Suprapubic skin (tissue), 4 donors: ENCODE measurements at regions not wholly inside any gene's neighbourhood (a gene's known extent, or its start where the extent isn't known, plus 50 kb on each side); places are given as distances from the start of the nearest gene placed in this dataset.

Source experiments
- DNase-seq, 2 donors: peaks; one replicate each; pipeline ENCODE4 v3.0.0-alpha.2; 2019; ENCODE audit warnings: low spot score in 2 of 2
- H3K27ac ChIP-seq: fragments of 200-600 bp; sonication (generic); one replicate; pipeline ENCODE4 v1.5.1; 2019
- H3K27me3 ChIP-seq: fragments of 200-600 bp; sonication (generic); one replicate; pipeline ENCODE4 v1.5.1; 2019
- H3K36me3 ChIP-seq: fragments of 200-600 bp; sonication (generic); one replicate; pipeline ENCODE4 v1.5.1; 2019
- H3K4me1 ChIP-seq: fragments of 200-600 bp; sonication (generic); one replicate; pipeline ENCODE4 v1.5.1; 2019
- H3K4me3 ChIP-seq: fragments of 200-600 bp; sonication (generic); one replicate; pipeline ENCODE4 v1.5.1; 2019; ENCODE audit warnings: mild to moderate bottlenecking
- H3K9me3 ChIP-seq: fragments of 200-600 bp; sonication (generic); one replicate; pipeline ENCODE4 v1.5.1; 2019
- EP300 ChIP-seq: sonication (generic); formaldehyde crosslinking; IDR thresholded peaks from one replicate; pipeline ENCODE4 v1.6.1; 2017; ENCODE audit warnings: antibody characterized with exemption
- POLR2A ChIP-seq, 2 donors: fragments of 450-650 bp; IDR thresholded peaks; one replicate each; pipeline ENCODE4 v1.6.1; 2017; ENCODE audit warnings: antibody characterized with exemption in 2 of 2, mild to moderate bottlenecking in 2 of 2, moderate library complexity in 2 of 2
- POLR2AphosphoS5 ChIP-seq, 3 donors: sonication (generic); formaldehyde crosslinking; IDR thresholded peaks; one replicate each; pipeline ENCODE4 v1.6.1; 2017; ENCODE audit warnings: antibody characterized with exemption in 3 of 3
- WGBS: methylation state at CpG from one replicate; pipeline ENCODE4 v1.1.5; 2018; 5-methylcytosine and 5-hydroxymethylcytosine counted together
- TF ChIP-seq, protein P1 (sequence below), 2 donors: fragments of 200-600 bp in 1 of 2; fragments of 450-650 bp in 1 of 2; sonication (generic) in 1 of 2; IDR thresholded peaks; one replicate each; pipeline ENCODE4 v1.5.1; 2016 to 2019; ENCODE audit warnings: antibody characterized with exemption in 2 of 2, mild to moderate bottlenecking in 1 of 2, moderate library complexity in 1 of 2

- 88% methylated on average over 1 of the region's 1 CpG for WGBS
- no peak for DNase-seq
- H3K9me3 ChIP-seq = no peaks in the 10 kb centered on the region
- no peaks in the 10 kb centered on the region for H3K4me1 ChIP-seq
- no peaks in the 10 kb centered on the region for H3K36me3 ChIP-seq
- H3K27me3 ChIP-seq = no peaks in the 10 kb centered on the region
- H3K4me3 ChIP-seq = no peak overlapping the region
- no peak for TF ChIP-seq POLR2A (IDR thresholded peaks at IDR 0.05)
- no peak for TF ChIP-seq POLR2AphosphoS5 (IDR thresholded peaks at IDR 0.05)
- TF ChIP-seq EP300 = no peak
- TF ChIP-seq, protein P1, sequence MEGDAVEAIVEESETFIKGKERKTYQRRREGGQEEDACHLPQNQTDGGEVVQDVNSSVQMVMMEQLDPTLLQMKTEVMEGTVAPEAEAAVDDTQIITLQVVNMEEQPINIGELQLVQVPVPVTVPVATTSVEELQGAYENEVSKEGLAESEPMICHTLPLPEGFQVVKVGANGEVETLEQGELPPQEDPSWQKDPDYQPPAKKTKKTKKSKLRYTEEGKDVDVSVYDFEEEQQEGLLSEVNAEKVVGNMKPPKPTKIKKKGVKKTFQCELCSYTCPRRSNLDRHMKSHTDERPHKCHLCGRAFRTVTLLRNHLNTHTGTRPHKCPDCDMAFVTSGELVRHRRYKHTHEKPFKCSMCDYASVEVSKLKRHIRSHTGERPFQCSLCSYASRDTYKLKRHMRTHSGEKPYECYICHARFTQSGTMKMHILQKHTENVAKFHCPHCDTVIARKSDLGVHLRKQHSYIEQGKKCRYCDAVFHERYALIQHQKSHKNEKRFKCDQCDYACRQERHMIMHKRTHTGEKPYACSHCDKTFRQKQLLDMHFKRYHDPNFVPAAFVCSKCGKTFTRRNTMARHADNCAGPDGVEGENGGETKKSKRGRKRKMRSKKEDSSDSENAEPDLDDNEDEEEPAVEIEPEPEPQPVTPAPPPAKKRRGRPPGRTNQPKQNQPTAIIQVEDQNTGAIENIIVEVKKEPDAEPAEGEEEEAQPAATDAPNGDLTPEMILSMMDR (IDR thresholded peaks at IDR 0.05) = no peak
- no peak overlapping the region for H3K27ac ChIP-seq
Measured at GRCh38 chr18:77701977-77702376, 452.3 kb downstream of the GALR1 start.

- H3K27me3 ChIP-seq = no peaks in the 10 kb centered on the region
- H3K9me3 ChIP-seq = no peaks in the 10 kb centered on the region
- no peak overlapping the region for H3K4me3 ChIP-seq
- H3K36me3 ChIP-seq = no peaks in the 10 kb centered on the region
- H3K27ac ChIP-seq = no peak overlapping the region
- WGBS = 36% methylated on average over 4 of the region's 4 CpGs
- TF ChIP-seq POLR2A (IDR thresholded peaks at IDR 0.05) (no peak), EP300 (no peak)
- no peak for DNase-seq
- H3K4me1 ChIP-seq = no peaks in the 10 kb centered on the region
Measured at GRCh38 chr18:77702686-77703085, 453.0 kb downstream of the GALR1 start.

GRCh38 chr18:77705301-77705700 is 455.7 kb downstream of the GALR1 start:
- Histone ChIP-seq H3K27me3 (no peaks in the 10 kb centered on the region), H3K4me3 (no peak overlapping the region), H3K36me3 (no peaks in the 10 kb centered on the region), H3K4me1 (no peaks in the 10 kb centered on the region), H3K27ac (no peak overlapping the region), H3K9me3 (no peaks in the 10 kb centered on the region)
- DNase-seq = no peak
- 53% methylated on average over 2 of the region's 2 CpGs for WGBS
- TF ChIP-seq POLR2AphosphoS5 (IDR thresholded peaks at IDR 0.05) (no peak), EP300 (no peak), POLR2A (IDR thresholded peaks at IDR 0.05) (no peak)
- TF ChIP-seq, protein P1 (IDR thresholded peaks at IDR 0.05) = no peak

- no peaks in the 10 kb centered on the region for H3K9me3 ChIP-seq
- 62% methylated on average over 4 of the region's 4 CpGs for WGBS
- no peaks in the 10 kb centered on the region for H3K36me3 ChIP-seq
- TF ChIP-seq POLR2AphosphoS5 (IDR thresholded peaks at IDR 0.05) (no peak), EP300 (no peak), POLR2A (IDR thresholded peaks at IDR 0.05) (no peak)
- TF ChIP-seq, protein P1 (IDR thresholded peaks at IDR 0.05) = no peak
- no peak for DNase-seq
- no peaks in the 10 kb centered on the region for H3K4me1 ChIP-seq
- no peaks in the 10 kb centered on the region for H3K27me3 ChIP-seq
- no peak overlapping the region for H3K27ac ChIP-seq
- H3K4me3 ChIP-seq = no peak overlapping the region
Measured at GRCh38 chr18:77708826-77709506, 459.3 kb downstream of the GALR1 start.

GRCh38 chr18:77711096-77711495 is 461.4 kb downstream of the GALR1 start:
- WGBS = 54% methylated on average over 3 of the region's 3 CpGs
- Histone ChIP-seq H3K36me3 (no peaks in the 10 kb centered on the region), H3K9me3 (no peaks in the 10 kb centered on the region)

More at GRCh38 chr18:77711096-77711495, 461.4 kb downstream of the GALR1 start:
- TF ChIP-seq POLR2AphosphoS5 (IDR thresholded peaks at IDR 0.05) (no peak), POLR2A (IDR thresholded peaks at IDR 0.05) (no peak), EP300 (no peak)
- TF ChIP-seq, protein P1 (IDR thresholded peaks at IDR 0.05) = no peak
- Histone ChIP-seq H3K4me3 (no peak overlapping the region), H3K4me1 (no peaks in the 10 kb centered on the region), H3K27ac (no peak overlapping the region), H3K27me3 (no peaks in the 10 kb centered on the region)
- no peak for DNase-seq
